B cell (primary cell): ENCODE measurements at regions not wholly inside any gene's neighbourhood (a gene's known extent, or its start where the extent isn't known, plus 50 kb on each side); places are given as distances from the start of the nearest gene placed in this dataset.

Source experiments
- ATAC-seq: fragments of 200-7000 bp; cut with Tn5 transposase; one replicate; pipeline ENCODE4 v1.10.0; 2021; ENCODE audit warnings: low read depth, mild to moderate bottlenecking, moderate number of reproducible peaks, moderate library complexity
- CTCF ChIA-PET: fragments of 350-600 bp; sonication (Branson Sonifier 250); formaldehyde crosslinking; loops from one replicate; lab custom pipeline; 2021; ENCODE audit warnings: antibody characterized with exemption, inconsistent platforms; lab: Charles Lee
- POLR2A ChIA-PET: fragments of 350-600 bp; sonication (Branson Sonifier 250); formaldehyde crosslinking; loops from one replicate; lab custom pipeline; 2021; ENCODE audit warnings: antibody characterized with exemption; lab: Charles Lee
- DNase-seq: peaks from one replicate; pipeline ENCODE4 v3.0.0; 2013
- H2AFZ ChIP-seq: 2 replicates; pipeline ENCODE4 v1.6.1; 2012; ENCODE audit warnings: mild to moderate bottlenecking, low read depth, low read length; ENCODE audit not compliant: insufficient read depth, poor library complexity, severe bottlenecking
- H3K27ac ChIP-seq, 2 donors: 1 replicate in 1 of 2; 2 replicates in 1 of 2; pipeline ENCODE4 v1.5.1; 2012 to 2013; ENCODE audit warnings: low read length in 2 of 2, mild to moderate bottlenecking in 2 of 2, moderate library complexity in 1 of 2
- H3K27me3 ChIP-seq, 4 experiments: fragments of 200-600 bp in 1 of 4; sonication (generic) in 1 of 4; replicated peaks in 1 of 4; 1 replicate in 2 of 4; 2 replicates in 2 of 4; pipeline versions ENCODE4 v1.6.1 to v1.7.0; 2013 to 2016; ENCODE audit warnings: low read length in 3 of 4, mild to moderate bottlenecking in 2 of 4, mixed read lengths in 1 of 4, moderate library complexity in 1 of 4; ENCODE audit not compliant: insufficient read depth in 4 of 4, control insufficient read depth in 3 of 4; ENCODE audit errors: control extremely low read depth in 1 of 4
- H3K36me3 ChIP-seq, 2 experiments: replicated peaks in 1 of 2; 1 replicate in 1 of 2; 2 replicates in 1 of 2; pipeline versions ENCODE4 v1.6.1 to v1.7.1; 2013; ENCODE audit warnings: low read length in 1 of 2; ENCODE audit not compliant: insufficient read depth in 2 of 2, control insufficient read depth in 1 of 2; ENCODE audit errors: control extremely low read depth in 1 of 2, extremely low read depth in 1 of 2
- H3K4me1 ChIP-seq, 2 donors: fragments of 200-600 bp in 1 of 2; sonication (generic) in 1 of 2; 1 replicate in 1 of 2; 2 replicates in 1 of 2; pipeline versions ENCODE4 v1.5.1 to v1.6.1; 2013 to 2017; ENCODE audit warnings: low read length in 2 of 2; ENCODE audit not compliant: control insufficient read depth in 2 of 2, insufficient read depth in 2 of 2
- H3K4me2 ChIP-seq: replicated peaks from 2 replicates; pipeline ENCODE3; 2012; ENCODE audit warnings: mild to moderate bottlenecking, low read depth, low read length; ENCODE audit not compliant: poor library complexity, severe bottlenecking
- H3K4me3 ChIP-seq, 5 experiments: fragments of 200-600 bp in 1 of 5; sonication (generic) in 1 of 5; 1 replicate in 3 of 5; 2 replicates in 2 of 5; pipeline versions ENCODE4 v1.5.1 to v1.7.0; 2011 to 2016; ENCODE audit warnings: low read length in 4 of 5, mild to moderate bottlenecking in 4 of 5, low read depth in 2 of 5, control low read depth in 1 of 5, moderate library complexity in 1 of 5; ENCODE audit not compliant: insufficient read depth in 1 of 5; ENCODE audit errors: control extremely low read depth in 1 of 5, extremely low read depth in 1 of 5
- H3K79me2 ChIP-seq: fragments of 200-600 bp; sonication (generic); one replicate; pipeline ENCODE4 v1.6.0; 2016; ENCODE audit warnings: low read length; ENCODE audit not compliant: control insufficient read depth, insufficient read depth
- H3K9ac ChIP-seq: fragments of 200-600 bp; sonication (generic); 2 replicates; pipeline ENCODE4 v1.6.1; 2017; ENCODE audit warnings: mild to moderate bottlenecking, low read length, moderate library complexity
- H3K9me3 ChIP-seq, 3 donors: one replicate each; pipeline versions ENCODE4 v1.6.1 to v1.7.1; 2013; ENCODE audit warnings: low read length in 2 of 3; ENCODE audit not compliant: control insufficient read depth in 2 of 3, insufficient read depth in 1 of 3; ENCODE audit errors: control extremely low read depth in 1 of 3
- H4K20me1 ChIP-seq: 2 replicates; pipeline ENCODE4 v1.6.0; 2012; ENCODE audit warnings: mild to moderate bottlenecking, low read length; ENCODE audit not compliant: insufficient read depth, control insufficient read depth, poor library complexity, severe bottlenecking
- H3K27ac Mint-ChIP-seq: one replicate; pipeline ENCODE4 v1.8.0; 2021; ENCODE audit warnings: mixed read lengths
- H3K27me3 Mint-ChIP-seq: one replicate; pipeline ENCODE4 v1.8.0; 2021; ENCODE audit warnings: mixed read lengths
- H3K4me1 Mint-ChIP-seq: one replicate; pipeline ENCODE4 v1.8.0; 2021; ENCODE audit warnings: mixed read lengths
- H3K4me3 Mint-ChIP-seq: one replicate; pipeline ENCODE4 v1.8.0; 2021; ENCODE audit warnings: mixed read lengths
- H3K9me3 Mint-ChIP-seq: one replicate; pipeline ENCODE4 v1.8.0; 2022; ENCODE audit warnings: mixed read lengths; ENCODE audit not compliant: insufficient read depth
- CTCF ChIP-seq: fragments of 200-600 bp; IDR thresholded peaks from one replicate; pipeline ENCODE4 v1.8.0; 2022; ENCODE audit warnings: antibody characterized with exemption, mild to moderate bottlenecking
- EZH2 ChIP-seq: IDR thresholded peaks from 2 replicates; pipeline ENCODE4 v1.6.1; 2012; ENCODE audit warnings: borderline replicate concordance, low read depth, mild to moderate bottlenecking, moderate library complexity, low read length; ENCODE audit not compliant: insufficient read depth, poor library complexity, severe bottlenecking
- WGBS: methylation state at CpG from one replicate; pipeline ENCODE4 v1.1.5; 2013; ENCODE audit warnings: missing lambda C conversion rate; ENCODE audit not compliant: insufficient coverage; 5-methylcytosine and 5-hydroxymethylcytosine counted together
- intact Hi-C: fragments of 100-400 bp; cut with micrococcal nuclease; formaldehyde crosslinking; loops from one replicate; pipeline ENCODE4 v1.10.0; 2022

- no peak for TF ChIP-seq EZH2
- TF ChIP-seq CTCF, result no peak
- Histone ChIP-seq H3K36me3 (no peaks in the 10 kb centered on the region), H3K27me3 (no peaks in the 10 kb centered on the region), H3K4me3 (no peak overlapping the region), H2AFZ (no peak overlapping the region), H3K4me1 (no peaks in the 10 kb centered on the region), H3K9me3 (no peaks in the 10 kb centered on the region), H3K79me2 (no peaks in the 10 kb centered on the region), H4K20me1 (no peaks in the 10 kb centered on the region), H3K4me2 (no peak overlapping the region), H3K9ac (no peak overlapping the region), H3K27ac (no peak overlapping the region)
- DNase-seq, result no peak
- no peak overlapping the region for H3K4me3 Mint-ChIP-seq
- no peaks in the 10 kb centered on the region for H3K4me1 Mint-ChIP-seq
- no peak overlapping the region for H3K27ac Mint-ChIP-seq
- intact Hi-C loops, result no loop called here
- no peaks in the 10 kb centered on the region for H3K27me3 Mint-ChIP-seq
- ATAC-seq, result no peak
- ChIA-PET POLR2A (no interaction called here), CTCF (no interaction called here)
- H3K9me3 Mint-ChIP-seq, result no peaks in the 10 kb centered on the region
- 100% methylated on average over 1 of the region's 5 CpGs for WGBS
These were observed 601.7 kb upstream of the VRK2 start for GRCh38 chr2:57444752-57445430.

- ATAC-seq (no peak), DNase-seq (no peak)
- Histone ChIP-seq H4K20me1 (no peaks in the 10 kb centered on the region), H3K27ac (no peak overlapping the region), H3K79me2 (no peaks in the 10 kb centered on the region), H2AFZ (no peak overlapping the region), H3K36me3 (no peaks in the 10 kb centered on the region), H3K4me1 (no peaks in the 10 kb centered on the region), H3K4me2 (no peak overlapping the region), H3K9ac (no peak overlapping the region), H3K27me3 (no peaks in the 10 kb centered on the region), H3K4me3 (no peak overlapping the region), H3K9me3 (no peaks in the 10 kb centered on the region)
- ChIA-PET CTCF (no interaction called here), POLR2A (no interaction called here)
- Mint-ChIP-seq H3K9me3 (no peaks in the 10 kb centered on the region), H3K4me1 (no peaks in the 10 kb centered on the region), H3K27me3 (no peaks in the 10 kb centered on the region), H3K4me3 (no peak overlapping the region), H3K27ac (no peak overlapping the region)
- 100% methylated on average over 1 of the region's 3 CpGs for WGBS
- intact Hi-C loops, result no loop called here
- TF ChIP-seq EZH2 (no peak), CTCF (no peak)
These were observed 597.8 kb upstream of the VRK2 start for GRCh38 chr2:57448816-57449215.
